ENCODE measurements at regions not wholly inside any gene's neighbourhood (a gene's known extent, or its start where the extent isn't known, plus 50 kb on each side); places are given as distances from the start of the nearest gene placed in this dataset.

DNA sequence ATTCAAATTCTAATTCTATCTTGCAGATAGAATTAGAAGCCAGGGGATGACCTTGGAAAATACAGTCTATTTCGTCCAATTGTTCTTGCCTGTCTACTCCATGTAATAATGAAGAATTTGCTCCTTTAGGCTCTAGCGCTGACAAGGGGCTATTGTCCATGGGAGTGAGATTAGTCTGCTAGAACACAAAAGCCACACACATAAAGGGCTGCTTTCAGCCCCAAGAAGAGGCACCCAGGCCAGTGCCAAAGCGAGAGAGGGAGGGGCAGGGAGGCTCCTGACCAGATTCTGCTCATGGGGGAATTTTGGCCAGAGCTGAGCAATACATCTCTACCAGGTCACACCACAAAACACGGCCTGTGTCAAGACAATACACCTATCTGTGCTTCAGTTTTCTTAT is 1306.9 kb downstream of the UQCRFS1 start:
- Histone ChIP-seq H3K9me3 (ENCODE audit: control insufficient read depth, insufficient read depth, low read length) (peaks cover 9% of the 10 kb centered on the region), H3K27me3 (ENCODE audit: control insufficient read depth, insufficient read depth, low read length) (no peaks in the 10 kb centered on the region), H3K27ac (ENCODE audit: low read length) (no peak overlapping the region), H3K4me3 (ENCODE audit: low read length) (no peak overlapping the region), H3K4me1 (ENCODE audit: control insufficient read depth, insufficient read depth, low read length) (no peaks in the 10 kb centered on the region), H3K36me3 (ENCODE audit: control insufficient read depth, insufficient read depth, low read length) (no peaks in the 10 kb centered on the region; the same call in 1 of the 2 replicates)
- DNase-seq (ENCODE audit: low read depth, low spot score) = no peak
- no CpG with 5 or more reads among the region's 4 CpGs for WGBS (ENCODE audit: insufficient coverage, insufficient read length)

DNA sequence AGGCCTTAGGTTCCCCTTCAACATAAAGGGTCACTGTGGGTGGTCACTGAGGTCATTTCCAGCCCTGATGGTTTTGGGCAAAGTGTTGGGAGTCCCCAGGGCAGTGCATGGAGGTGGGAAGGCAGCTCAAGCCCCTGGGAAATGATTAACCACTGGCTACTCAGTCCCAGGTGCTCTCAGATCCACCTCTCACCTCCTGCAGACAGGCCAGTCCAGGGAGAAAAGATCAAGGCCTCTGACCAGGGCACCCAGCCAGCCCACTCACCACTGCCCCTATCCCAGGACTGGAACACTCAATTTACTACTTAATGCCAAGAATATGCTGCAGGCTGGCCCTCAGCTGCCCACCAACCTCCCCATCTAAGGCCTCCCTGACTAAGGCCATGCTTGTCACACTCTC is 1307.9 kb downstream of the UQCRFS1 start:
- Histone ChIP-seq H3K4me3 (ENCODE audit: low read length) (no peak overlapping the region), H3K27me3 (ENCODE audit: control insufficient read depth, insufficient read depth, low read length) (no peaks in the 10 kb centered on the region), H3K4me1 (ENCODE audit: control insufficient read depth, insufficient read depth, low read length) (no peaks in the 10 kb centered on the region), H3K36me3 (ENCODE audit: control insufficient read depth, insufficient read depth, low read length) (no peaks in the 10 kb centered on the region; the same call in 1 of the 2 replicates), H3K27ac (ENCODE audit: low read length) (no peak overlapping the region), H3K9me3 (ENCODE audit: control insufficient read depth, insufficient read depth, low read length) (peaks cover 7% of the 10 kb centered on the region)
- DNase-seq (ENCODE audit: low read depth, low spot score) = no peak

GRCh38 chr19:27901078-27901477 is 1311.9 kb downstream of the UQCRFS1 start:
- no peak for DNase-seq (ENCODE audit: low read depth, low spot score)
- H3K9me3 ChIP-seq (ENCODE audit: control insufficient read depth, insufficient read depth, low read length) = peaks cover 16% of the 10 kb centered on the region
- H3K27ac ChIP-seq (ENCODE audit: low read length) = no peak overlapping the region
- no peaks in the 10 kb centered on the region for H3K36me3 ChIP-seq (ENCODE audit: control insufficient read depth, insufficient read depth, low read length)
- H3K4me3 ChIP-seq (ENCODE audit: low read length) = no peak overlapping the region
- H3K4me1 ChIP-seq (ENCODE audit: control insufficient read depth, insufficient read depth, low read length) = no peaks in the 10 kb centered on the region
- WGBS (ENCODE audit: insufficient coverage, insufficient read length) = no CpG with 5 or more reads among the region's 3 CpGs
- no peaks in the 10 kb centered on the region for H3K27me3 ChIP-seq (ENCODE audit: control insufficient read depth, insufficient read depth, low read length)

GRCh38 chr19:27896091-27896490 is 1316.9 kb downstream of the UQCRFS1 start:
- Histone ChIP-seq H3K4me1 (ENCODE audit: control insufficient read depth, insufficient read depth, low read length) (no peaks in the 10 kb centered on the region), H3K36me3 (ENCODE audit: control insufficient read depth, insufficient read depth, low read length) (no peaks in the 10 kb centered on the region), H3K27ac (ENCODE audit: low read length) (no peak overlapping the region), H3K27me3 (ENCODE audit: control insufficient read depth, insufficient read depth, low read length) (no peaks in the 10 kb centered on the region), H3K4me3 (ENCODE audit: low read length) (no peak overlapping the region), H3K9me3 (ENCODE audit: control insufficient read depth, insufficient read depth, low read length) (peaks cover 29% of the 10 kb centered on the region)
- no peak for DNase-seq (ENCODE audit: low read depth, low spot score)
- WGBS (ENCODE audit: insufficient coverage, insufficient read length) = no CpG with 5 or more reads among the region's 1 CpG

- Histone ChIP-seq H3K9me3 (ENCODE audit: control insufficient read depth, insufficient read depth, low read length) (peaks cover 26% of the 10 kb centered on the region), H3K4me3 (ENCODE audit: low read length) (no peak overlapping the region)
- WGBS (ENCODE audit: insufficient coverage, insufficient read length) = no CpG with 5 or more reads among the region's 12 CpGs
These were observed 1317.8 kb downstream of the UQCRFS1 start for GRCh38 chr19:27894906-27895754.

DNA sequence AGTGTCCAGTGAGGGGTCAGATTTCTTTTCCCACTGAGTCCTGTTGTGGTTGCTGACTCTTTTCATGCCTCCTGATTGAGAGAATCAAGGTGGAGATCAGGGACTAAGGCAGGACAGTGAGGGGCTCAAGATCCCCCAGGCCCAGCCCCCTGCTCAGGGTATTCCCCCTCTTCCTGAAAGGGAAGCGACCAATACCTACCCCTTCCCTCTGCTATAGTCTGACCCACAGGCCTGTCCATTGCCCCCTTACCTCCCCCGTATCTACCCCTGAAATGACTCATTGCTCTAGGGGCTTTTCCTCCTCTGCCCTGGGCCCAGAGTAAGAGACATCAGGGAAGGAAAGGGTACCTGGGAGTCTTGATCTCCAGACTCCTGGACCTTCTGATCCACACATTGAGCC is 1320.5 kb downstream of the UQCRFS1 start:
- H3K27me3 ChIP-seq (ENCODE audit: control insufficient read depth, insufficient read depth, low read length) = no peaks in the 10 kb centered on the region
- WGBS (ENCODE audit: insufficient coverage, insufficient read length) = no CpG with 5 or more reads among the region's 2 CpGs
- no peak for DNase-seq (ENCODE audit: low read depth, low spot score)

More at GRCh38 chr19:27894906-27895754, 1317.8 kb downstream of the UQCRFS1 start:
- no peaks in the 10 kb centered on the region for H3K4me1 ChIP-seq (ENCODE audit: control insufficient read depth, insufficient read depth, low read length)
- H3K27me3 ChIP-seq (ENCODE audit: control insufficient read depth, insufficient read depth, low read length) = no peaks in the 10 kb centered on the region
- no peak for DNase-seq (ENCODE audit: low read depth, low spot score)
- no peaks in the 10 kb centered on the region for H3K36me3 ChIP-seq (ENCODE audit: control insufficient read depth, insufficient read depth, low read length)
- H3K27ac ChIP-seq (ENCODE audit: low read length) = no peak overlapping the region

DNA sequence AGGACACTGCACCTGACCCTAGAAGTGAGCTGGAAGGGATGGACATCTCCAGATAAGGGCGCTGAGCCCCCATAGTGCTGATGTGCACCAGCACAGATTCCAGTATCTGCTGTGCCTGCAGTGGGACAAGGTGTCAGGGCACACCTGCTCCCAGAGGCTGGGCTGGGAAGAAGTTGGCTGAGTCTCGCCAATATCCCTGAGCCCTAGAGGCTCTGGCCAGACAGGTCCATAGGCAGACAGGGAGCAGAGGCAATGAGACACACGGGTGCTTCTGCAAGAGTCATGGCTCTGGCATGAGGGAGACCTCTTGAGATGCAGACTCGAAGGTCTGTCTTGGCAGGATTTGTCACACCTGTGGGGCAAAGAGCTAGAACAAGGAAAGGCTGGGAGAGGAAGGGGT is 1321.5 kb downstream of the UQCRFS1 start:
- no CpG with 5 or more reads among the region's 4 CpGs for WGBS (ENCODE audit: insufficient coverage, insufficient read length)
- peaks cover 29% of the 10 kb centered on the region for H3K9me3 ChIP-seq (ENCODE audit: control insufficient read depth, insufficient read depth, low read length)
- H3K36me3 ChIP-seq (ENCODE audit: control insufficient read depth, insufficient read depth, low read length) = no peaks in the 10 kb centered on the region
- no peaks in the 10 kb centered on the region for H3K27me3 ChIP-seq (ENCODE audit: control insufficient read depth, insufficient read depth, low read length)
- H3K4me3 ChIP-seq (ENCODE audit: low read length) = no peak overlapping the region
- no peaks in the 10 kb centered on the region for H3K4me1 ChIP-seq (ENCODE audit: control insufficient read depth, insufficient read depth, low read length)
- no peak overlapping the region for H3K27ac ChIP-seq (ENCODE audit: low read length)
- DNase-seq (ENCODE audit: low read depth, low spot score) = no peak

More for the DNA sequence above, 1320.5 kb downstream of the UQCRFS1 start:
- Histone ChIP-seq H3K9me3 (ENCODE audit: control insufficient read depth, insufficient read depth, low read length) (peaks cover 29% of the 10 kb centered on the region), H3K4me1 (ENCODE audit: control insufficient read depth, insufficient read depth, low read length) (no peaks in the 10 kb centered on the region), H3K4me3 (ENCODE audit: low read length) (no peak overlapping the region), H3K27ac (ENCODE audit: low read length) (no peak overlapping the region), H3K36me3 (ENCODE audit: control insufficient read depth, insufficient read depth, low read length) (no peaks in the 10 kb centered on the region)

DNA sequence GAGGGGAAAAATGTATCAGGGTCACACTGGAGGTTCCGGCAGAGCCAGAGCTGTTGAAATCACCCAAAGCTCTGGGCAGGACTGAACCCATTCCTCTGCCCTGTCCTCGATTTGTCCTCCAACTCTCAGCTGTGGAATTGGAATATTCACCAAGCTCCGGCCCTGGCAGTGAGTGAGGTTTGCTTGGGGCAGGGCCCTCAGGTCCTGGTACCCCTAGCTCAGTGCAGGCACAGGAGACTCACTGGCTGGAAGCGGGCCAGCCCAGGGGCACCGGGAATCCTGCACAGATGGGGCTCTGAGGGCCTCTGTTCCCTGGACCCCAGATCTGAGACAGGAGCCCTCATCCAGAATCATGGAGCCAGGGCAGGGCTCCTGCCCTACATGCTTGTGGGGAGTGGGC is 1322.3 kb downstream of the UQCRFS1 start:
- no peak overlapping the region for H3K27ac ChIP-seq (ENCODE audit: low read length)
- H3K36me3 ChIP-seq (ENCODE audit: control insufficient read depth, insufficient read depth, low read length) = no peaks in the 10 kb centered on the region
- H3K27me3 ChIP-seq (ENCODE audit: control insufficient read depth, insufficient read depth, low read length) = no peaks in the 10 kb centered on the region
- DNase-seq (ENCODE audit: low read depth, low spot score) = no peak
- peaks cover 24% of the 10 kb centered on the region for H3K9me3 ChIP-seq (ENCODE audit: control insufficient read depth, insufficient read depth, low read length)
- H3K4me1 ChIP-seq (ENCODE audit: control insufficient read depth, insufficient read depth, low read length) = no peaks in the 10 kb centered on the region
- no peak overlapping the region for H3K4me3 ChIP-seq (ENCODE audit: low read length)
- WGBS (ENCODE audit: insufficient coverage, insufficient read length) = no CpG with 5 or more reads among the region's 5 CpGs

DNA sequence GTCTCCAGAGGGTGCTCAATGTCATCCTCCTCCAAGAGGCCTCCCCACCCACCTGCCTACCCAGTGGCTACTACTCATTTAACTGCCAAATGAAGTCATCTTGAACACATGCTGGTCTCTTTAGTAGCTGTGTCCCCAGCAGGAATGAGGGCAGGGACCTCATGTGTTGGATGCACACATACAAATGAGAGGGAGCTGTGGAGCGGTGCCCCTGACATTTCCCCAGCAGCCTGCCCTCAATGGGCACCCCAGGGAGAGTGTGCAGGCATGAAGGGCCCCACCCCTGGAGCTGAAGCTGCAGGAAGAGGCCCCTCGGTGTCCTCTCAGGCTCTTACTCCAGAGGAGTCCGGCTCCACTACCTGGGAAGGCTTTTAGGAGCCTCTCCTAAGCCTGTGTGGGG is 1322.7 kb downstream of the UQCRFS1 start:
- WGBS (ENCODE audit: insufficient coverage, insufficient read length) = no CpG with 5 or more reads among the region's 3 CpGs
- peaks cover 24% of the 10 kb centered on the region for H3K9me3 ChIP-seq (ENCODE audit: control insufficient read depth, insufficient read depth, low read length)
- H3K4me3 ChIP-seq (ENCODE audit: low read length) = no peak overlapping the region
- no peaks in the 10 kb centered on the region for H3K4me1 ChIP-seq (ENCODE audit: control insufficient read depth, insufficient read depth, low read length)
- DNase-seq (ENCODE audit: low read depth, low spot score) = no peak
- H3K27me3 ChIP-seq (ENCODE audit: control insufficient read depth, insufficient read depth, low read length) = no peaks in the 10 kb centered on the region
- no peak overlapping the region for H3K27ac ChIP-seq (ENCODE audit: low read length)
- no peaks in the 10 kb centered on the region for H3K36me3 ChIP-seq (ENCODE audit: control insufficient read depth, insufficient read depth, low read length)

DNA sequence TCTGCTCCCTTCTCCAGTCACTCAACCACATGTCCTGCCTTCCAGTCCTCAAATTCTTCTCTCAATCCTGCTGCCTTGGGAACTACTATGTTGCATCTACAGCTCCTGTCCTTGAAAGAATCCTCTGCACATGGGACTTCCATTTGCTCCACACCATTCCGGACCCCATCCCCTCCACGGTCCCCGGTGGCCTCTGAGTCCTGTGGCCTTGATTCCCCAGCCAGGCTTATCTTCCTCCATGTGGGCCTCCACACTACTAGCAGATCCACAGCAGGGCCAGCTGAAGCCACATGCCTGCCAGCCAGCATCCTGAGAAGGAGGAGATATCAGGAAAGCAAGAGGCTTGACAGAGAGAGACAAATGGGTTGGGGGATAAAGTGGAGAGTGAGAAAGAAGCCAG is 1323.8 kb downstream of the UQCRFS1 start:
- Histone ChIP-seq H3K4me1 (ENCODE audit: control insufficient read depth, insufficient read depth, low read length) (no peaks in the 10 kb centered on the region), H3K9me3 (ENCODE audit: control insufficient read depth, insufficient read depth, low read length) (peaks cover 20% of the 10 kb centered on the region), H3K27me3 (ENCODE audit: control insufficient read depth, insufficient read depth, low read length) (no peaks in the 10 kb centered on the region), H3K4me3 (ENCODE audit: low read length) (no peak overlapping the region), H3K27ac (ENCODE audit: low read length) (no peak overlapping the region), H3K36me3 (ENCODE audit: control insufficient read depth, insufficient read depth, low read length) (no peaks in the 10 kb centered on the region)
- WGBS (ENCODE audit: insufficient coverage, insufficient read length) = no CpG with 5 or more reads among the region's 3 CpGs
- no peak for DNase-seq (ENCODE audit: low read depth, low spot score)

GRCh38 chr19:27887946-27888345 is 1325.0 kb downstream of the UQCRFS1 start:
- no peaks in the 10 kb centered on the region for H3K36me3 ChIP-seq (ENCODE audit: control insufficient read depth, insufficient read depth, low read length)
- peaks cover 18% of the 10 kb centered on the region for H3K9me3 ChIP-seq (ENCODE audit: control insufficient read depth, insufficient read depth, low read length)
- DNase-seq (ENCODE audit: low read depth, low spot score) = no peak
- no peaks in the 10 kb centered on the region for H3K27me3 ChIP-seq (ENCODE audit: control insufficient read depth, insufficient read depth, low read length)
- H3K27ac ChIP-seq (ENCODE audit: low read length) = no peak overlapping the region
- no peak overlapping the region for H3K4me3 ChIP-seq (ENCODE audit: low read length)
- no peaks in the 10 kb centered on the region for H3K4me1 ChIP-seq (ENCODE audit: control insufficient read depth, insufficient read depth, low read length)
- WGBS (ENCODE audit: insufficient coverage, insufficient read length) = no CpG with 5 or more reads among the region's 2 CpGs

Measured in iPS DF 6.9 (cell line).